ENCODE measurements at regions not wholly inside any gene's neighbourhood (a gene's known extent, or its start where the extent isn't known, plus 50 kb on each side); places are given as distances from the start of the nearest gene placed in this dataset.

DNA sequence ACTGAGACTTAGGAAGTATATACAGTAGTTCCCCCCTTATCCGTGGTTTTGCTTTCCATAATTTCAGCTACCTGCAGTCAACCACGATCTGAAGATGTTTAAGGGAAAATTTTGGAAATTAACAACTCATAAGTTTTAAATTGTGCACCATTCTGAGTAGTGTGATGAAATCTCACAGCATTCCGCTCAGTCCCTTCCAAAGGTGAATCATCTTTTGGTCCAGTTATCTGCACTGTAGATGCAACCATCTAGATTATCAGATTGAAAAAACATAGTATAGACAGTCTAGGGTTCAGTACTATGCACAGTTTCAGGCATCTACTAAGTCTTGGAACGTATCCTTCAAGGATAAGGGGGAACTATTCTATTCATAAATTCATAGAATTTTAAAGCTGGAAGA, 109.0 kb downstream of the ANXA3 start:
- H3K4me3 ChIP-seq (replicated peaks; ENCODE audit: insufficient read depth, low read length), result no peak overlapping the region
- TF ChIP-seq SPI1 (IDR thresholded peaks at IDR 0.05; ENCODE audit: borderline replicate concordance, low read depth), result no peak
- TF ChIP-seq GABPA (IDR thresholded peaks at IDR 0.05; ENCODE audit: low read depth), result no peak
- TF ChIP-seq POLR2AphosphoS5 (IDR thresholded peaks at IDR 0.05; ENCODE audit: low read depth), result no peak
- TF ChIP-seq REST (IDR thresholded peaks at IDR 0.05; ENCODE audit: insufficient replicate concordance, low read depth), result no peak
- TF ChIP-seq, protein P1, sequence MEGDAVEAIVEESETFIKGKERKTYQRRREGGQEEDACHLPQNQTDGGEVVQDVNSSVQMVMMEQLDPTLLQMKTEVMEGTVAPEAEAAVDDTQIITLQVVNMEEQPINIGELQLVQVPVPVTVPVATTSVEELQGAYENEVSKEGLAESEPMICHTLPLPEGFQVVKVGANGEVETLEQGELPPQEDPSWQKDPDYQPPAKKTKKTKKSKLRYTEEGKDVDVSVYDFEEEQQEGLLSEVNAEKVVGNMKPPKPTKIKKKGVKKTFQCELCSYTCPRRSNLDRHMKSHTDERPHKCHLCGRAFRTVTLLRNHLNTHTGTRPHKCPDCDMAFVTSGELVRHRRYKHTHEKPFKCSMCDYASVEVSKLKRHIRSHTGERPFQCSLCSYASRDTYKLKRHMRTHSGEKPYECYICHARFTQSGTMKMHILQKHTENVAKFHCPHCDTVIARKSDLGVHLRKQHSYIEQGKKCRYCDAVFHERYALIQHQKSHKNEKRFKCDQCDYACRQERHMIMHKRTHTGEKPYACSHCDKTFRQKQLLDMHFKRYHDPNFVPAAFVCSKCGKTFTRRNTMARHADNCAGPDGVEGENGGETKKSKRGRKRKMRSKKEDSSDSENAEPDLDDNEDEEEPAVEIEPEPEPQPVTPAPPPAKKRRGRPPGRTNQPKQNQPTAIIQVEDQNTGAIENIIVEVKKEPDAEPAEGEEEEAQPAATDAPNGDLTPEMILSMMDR (IDR thresholded peaks at IDR 0.05; ENCODE audit: insufficient read depth, low read length), result no peak
- H3K27ac ChIP-seq (replicated peaks), result 0 out of 2 replicates have a peak overlapping the region, but pooled peaks have one; percentile 71
- H3K27me3 ChIP-seq (ENCODE audit: insufficient read depth, poor library complexity, severe bottlenecking), result no peaks in the 10 kb centered on the region
- DNase-seq (ENCODE audit: low read depth in 1 of 2, low spot score in 1 of 2), result no peak

DNA sequence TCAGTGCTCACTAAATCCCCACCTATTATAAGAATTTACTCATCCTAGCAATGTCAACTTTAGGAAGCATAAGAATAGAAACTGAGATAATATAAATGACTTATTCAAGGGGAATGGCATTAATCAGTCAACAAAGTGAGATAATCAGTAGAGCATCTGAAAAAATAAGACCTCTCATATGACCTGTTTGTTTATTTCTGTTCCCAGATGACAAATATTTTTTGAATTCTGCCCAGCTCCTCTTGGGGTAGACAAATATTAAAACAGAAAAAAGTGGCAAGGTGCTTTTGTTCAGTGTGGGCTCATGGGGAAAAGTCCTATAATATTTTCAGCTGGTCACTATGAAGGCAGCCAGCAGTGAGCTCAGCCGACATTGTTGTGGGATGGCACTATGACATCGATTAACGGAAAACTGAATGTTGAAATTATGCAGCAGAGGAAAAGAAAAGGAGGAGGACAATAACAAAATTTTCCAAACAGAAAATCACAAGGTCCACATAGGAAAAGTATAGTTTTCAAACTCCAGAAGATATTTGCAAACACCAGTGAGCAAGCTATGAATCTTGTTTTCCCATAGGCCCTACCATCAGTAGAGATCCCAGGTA, 109.6 kb downstream of the ANXA3 start:
- Histone ChIP-seq H3K4me3 (replicated peaks; ENCODE audit: insufficient read depth, low read length) (no peak overlapping the region), H3K27ac (replicated peaks) (peak overlapping the region; percentile 11; the same call in 1 of the 2 replicates), H3K27me3 (ENCODE audit: insufficient read depth, poor library complexity, severe bottlenecking) (no peaks in the 10 kb centered on the region)
- DNase-seq (ENCODE audit: low read depth in 1 of 2, low spot score in 1 of 2), result no peak
- no peak for TF ChIP-seq REST (IDR thresholded peaks at IDR 0.05; ENCODE audit: insufficient replicate concordance, low read depth)
- TF ChIP-seq SPI1 (IDR thresholded peaks at IDR 0.05; ENCODE audit: borderline replicate concordance, low read depth), result no peak
- TF ChIP-seq GABPA (IDR thresholded peaks at IDR 0.05; ENCODE audit: low read depth), result no peak
- no peak for TF ChIP-seq POLR2AphosphoS5 (IDR thresholded peaks at IDR 0.05; ENCODE audit: low read depth)

GRCh38 chr4:78661921-78662521, 110.5 kb downstream of the ANXA3 start:
- TF ChIP-seq, protein P1 (IDR thresholded peaks at IDR 0.05; ENCODE audit: insufficient read depth, low read length), result no peak
- no peak for TF ChIP-seq POLR2AphosphoS5 (IDR thresholded peaks at IDR 0.05; ENCODE audit: low read depth)
- TF ChIP-seq GABPA (IDR thresholded peaks at IDR 0.05; ENCODE audit: low read depth), result no peak
- no peak for TF ChIP-seq REST (IDR thresholded peaks at IDR 0.05; ENCODE audit: insufficient replicate concordance, low read depth)
- TF ChIP-seq SPI1 (IDR thresholded peaks at IDR 0.05; ENCODE audit: borderline replicate concordance, low read depth), result no peak
- no peaks in the 10 kb centered on the region for H3K27me3 ChIP-seq (ENCODE audit: insufficient read depth, poor library complexity, severe bottlenecking)
- H3K27ac ChIP-seq (replicated peaks), result peak overlapping the region; percentile 11
- no peak overlapping the region for H3K4me3 ChIP-seq (replicated peaks; ENCODE audit: insufficient read depth, low read length)
- peak in 1 of 2 experiments; percentile 12 for DNase-seq (ENCODE audit: low read depth in 1 of 2, low spot score in 1 of 2)
